ENCODE measurements at regions not wholly inside any gene's neighbourhood (a gene's known extent, or its start where the extent isn't known, plus 50 kb on each side); places are given as distances from the start of the nearest gene placed in this dataset.

DNA sequence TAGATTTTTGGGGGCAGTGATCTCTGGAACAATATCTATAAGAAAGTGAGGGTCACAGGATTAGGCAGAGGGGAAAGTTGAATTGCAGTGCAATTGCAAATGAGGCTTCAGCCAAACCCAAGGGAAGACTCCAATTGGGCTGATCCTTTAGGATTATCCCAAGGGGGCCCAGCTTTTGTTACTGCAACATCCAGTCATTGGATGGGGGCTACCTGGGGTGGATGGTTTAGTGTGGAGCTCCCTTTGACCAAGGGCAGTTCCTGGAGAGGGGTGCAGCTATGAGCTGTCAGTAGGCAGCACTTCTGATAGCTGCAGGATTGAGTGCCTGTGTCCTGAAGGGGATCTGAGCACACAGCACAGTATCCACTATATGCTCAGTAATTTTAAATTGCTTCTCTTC is 355.2 kb upstream of the AZI2 start:
- Histone ChIP-seq H3K27ac (no peak overlapping the region), H3K4me3 (no peak overlapping the region), H3K27me3 (ENCODE audit: low read depth) (no peaks in the 10 kb centered on the region), H3K9me3 (no peaks in the 10 kb centered on the region), H3K36me3 (no peaks in the 10 kb centered on the region), H3K4me1 (no peaks in the 10 kb centered on the region)
- TF ChIP-seq, protein P1, sequence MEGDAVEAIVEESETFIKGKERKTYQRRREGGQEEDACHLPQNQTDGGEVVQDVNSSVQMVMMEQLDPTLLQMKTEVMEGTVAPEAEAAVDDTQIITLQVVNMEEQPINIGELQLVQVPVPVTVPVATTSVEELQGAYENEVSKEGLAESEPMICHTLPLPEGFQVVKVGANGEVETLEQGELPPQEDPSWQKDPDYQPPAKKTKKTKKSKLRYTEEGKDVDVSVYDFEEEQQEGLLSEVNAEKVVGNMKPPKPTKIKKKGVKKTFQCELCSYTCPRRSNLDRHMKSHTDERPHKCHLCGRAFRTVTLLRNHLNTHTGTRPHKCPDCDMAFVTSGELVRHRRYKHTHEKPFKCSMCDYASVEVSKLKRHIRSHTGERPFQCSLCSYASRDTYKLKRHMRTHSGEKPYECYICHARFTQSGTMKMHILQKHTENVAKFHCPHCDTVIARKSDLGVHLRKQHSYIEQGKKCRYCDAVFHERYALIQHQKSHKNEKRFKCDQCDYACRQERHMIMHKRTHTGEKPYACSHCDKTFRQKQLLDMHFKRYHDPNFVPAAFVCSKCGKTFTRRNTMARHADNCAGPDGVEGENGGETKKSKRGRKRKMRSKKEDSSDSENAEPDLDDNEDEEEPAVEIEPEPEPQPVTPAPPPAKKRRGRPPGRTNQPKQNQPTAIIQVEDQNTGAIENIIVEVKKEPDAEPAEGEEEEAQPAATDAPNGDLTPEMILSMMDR (IDR thresholded peaks at IDR 0.05) = no peak
- DNase-seq = no peak
- no peak for ATAC-seq
- intact Hi-C loops (cut with DNase I) = no loop called here

DNA sequence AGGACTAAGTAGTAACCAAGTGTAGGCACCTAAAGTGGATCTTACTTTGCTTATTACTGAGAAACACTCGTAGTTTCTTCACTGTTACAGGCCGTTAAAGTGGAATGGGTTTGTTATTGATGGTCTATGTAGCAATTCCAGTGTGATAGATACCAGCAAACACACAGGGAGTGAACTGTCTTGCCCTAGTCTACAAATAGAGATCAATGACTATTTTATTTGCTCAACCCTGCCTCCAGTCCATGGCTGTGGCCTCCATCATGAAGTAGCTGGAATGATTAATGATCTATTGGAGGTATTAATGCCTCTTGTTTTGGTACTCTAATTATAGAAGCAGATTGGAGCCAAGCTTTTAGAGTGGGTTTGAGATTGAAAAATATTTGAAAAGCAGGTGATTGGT is 362.7 kb upstream of the AZI2 start:
- intact Hi-C loops (cut with DNase I) = no loop called here
- DNase-seq = no peak

DNA sequence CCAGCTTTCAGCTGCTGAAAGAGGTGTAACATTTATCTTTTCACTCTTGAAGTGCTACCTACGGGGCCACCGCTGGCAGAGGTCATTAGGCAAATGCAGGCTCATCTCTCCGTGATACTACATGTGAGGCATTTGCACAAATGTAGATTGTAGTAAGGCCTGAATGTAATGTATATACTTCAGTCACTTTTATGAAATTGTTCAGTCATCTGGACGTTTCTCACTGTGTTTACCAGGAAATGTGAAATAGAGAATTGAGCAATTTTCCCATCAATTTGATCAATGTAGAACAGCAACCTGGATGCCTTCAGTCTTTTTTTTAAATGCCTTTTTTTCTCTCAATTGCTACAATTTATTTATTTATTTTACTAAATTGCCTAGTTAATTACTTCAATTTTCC is 368.3 kb upstream of the AZI2 start:
- Histone ChIP-seq H3K4me3 (no peak overlapping the region), H3K27me3 (ENCODE audit: low read depth) (no peaks in the 10 kb centered on the region), H3K27ac (no peak overlapping the region), H3K9me3 (no peaks in the 10 kb centered on the region), H3K4me1 (no peaks in the 10 kb centered on the region), H3K36me3 (no peaks in the 10 kb centered on the region)
- TF ChIP-seq, protein P1 (IDR thresholded peaks at IDR 0.05) = no peak
- intact Hi-C loops (cut with DNase I) = no loop called here
- DNase-seq (no peak), ATAC-seq (no peak)

More for the DNA sequence above, 362.7 kb upstream of the AZI2 start:
- TF ChIP-seq, protein P1 (IDR thresholded peaks at IDR 0.05) = no peak
- no peaks in the 10 kb centered on the region for H3K4me1 ChIP-seq
- no peak for ATAC-seq
- H3K4me3 ChIP-seq = no peak overlapping the region
- H3K27ac ChIP-seq = no peak overlapping the region
- H3K36me3 ChIP-seq = no peaks in the 10 kb centered on the region
- no peaks in the 10 kb centered on the region for H3K9me3 ChIP-seq
- no peaks in the 10 kb centered on the region for H3K27me3 ChIP-seq (ENCODE audit: low read depth)

DNA sequence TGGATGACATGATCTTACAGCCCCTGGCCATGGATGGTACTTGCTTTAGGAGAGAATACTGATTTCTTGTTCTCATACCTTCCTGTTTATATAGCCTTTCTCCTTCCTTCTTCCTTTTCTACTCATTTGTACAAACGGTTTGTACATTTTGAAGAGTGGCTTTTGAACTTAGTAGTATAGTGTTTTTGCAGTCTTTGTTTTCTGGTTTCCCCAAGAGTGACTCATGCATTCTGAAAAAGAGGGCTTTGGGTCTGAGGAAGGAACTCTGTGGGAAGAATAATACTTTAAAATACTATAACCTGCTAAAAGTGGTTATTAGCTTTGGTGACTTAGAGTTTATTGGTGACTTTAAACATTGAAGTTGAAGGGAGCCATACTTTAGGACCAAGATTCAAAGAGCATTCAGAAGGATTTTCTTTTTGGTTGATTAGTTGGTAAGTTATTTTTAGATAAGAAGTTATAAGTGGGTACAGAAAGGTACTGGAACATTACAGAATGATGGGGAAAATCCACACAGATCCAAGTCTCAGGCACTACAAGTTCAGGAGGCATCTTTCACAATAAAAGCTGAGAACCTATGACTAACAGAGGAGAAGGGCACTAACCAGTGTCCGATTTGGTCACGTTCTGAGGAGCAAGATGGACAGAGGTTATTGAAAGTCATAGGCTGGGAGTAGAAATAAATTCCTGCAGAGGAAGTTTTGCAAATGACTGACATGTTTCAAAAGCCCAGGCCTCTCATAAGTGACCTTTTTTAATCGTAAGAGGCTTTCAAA is 369.6 kb upstream of the AZI2 start:
- Histone ChIP-seq H3K4me3 (no peak overlapping the region), H3K4me1 (no peaks in the 10 kb centered on the region), H3K9me3 (no peaks in the 10 kb centered on the region), H3K36me3 (no peaks in the 10 kb centered on the region), H3K27me3 (ENCODE audit: low read depth) (no peaks in the 10 kb centered on the region), H3K27ac (no peak overlapping the region)
- intact Hi-C loops (cut with DNase I) = no loop called here
- peak; percentile 54 to 80 for ATAC-seq
- DNase-seq = no peak
- TF ChIP-seq, protein P1 (IDR thresholded peaks at IDR 0.05) = no peak

DNA sequence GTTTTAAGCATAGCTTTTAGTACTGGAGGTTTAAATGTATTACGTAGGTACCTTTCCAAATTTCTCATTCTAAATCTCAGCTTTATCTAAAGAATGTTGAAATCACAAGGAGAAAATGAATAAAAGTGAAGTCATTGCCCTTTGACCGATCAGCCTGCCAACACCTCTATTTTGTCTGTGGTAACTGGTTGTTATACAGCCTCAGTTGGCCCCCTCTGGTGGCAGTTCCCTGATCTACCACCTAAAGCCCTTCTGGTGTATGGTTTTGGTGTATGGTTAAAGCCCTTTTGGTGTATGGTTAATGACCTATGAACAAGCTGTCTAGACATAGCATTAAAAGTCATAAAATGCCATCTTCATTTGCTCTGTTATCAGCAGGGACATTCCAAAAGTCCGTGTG is 378.2 kb upstream of the AZI2 start:
- intact Hi-C loops (cut with DNase I) = no loop called here
- no peaks in the 10 kb centered on the region for H3K36me3 ChIP-seq
- ATAC-seq (peak; percentile 69 to 84), DNase-seq (peak; percentile 53)
- no peak overlapping the region for H3K27ac ChIP-seq
- no peaks in the 10 kb centered on the region for H3K9me3 ChIP-seq
- TF ChIP-seq, protein P1 (IDR thresholded peaks at IDR 0.05) = peak; percentile 49
- no peaks in the 10 kb centered on the region for H3K27me3 ChIP-seq (ENCODE audit: low read depth)
- no peak overlapping the region for H3K4me3 ChIP-seq
- no peaks in the 10 kb centered on the region for H3K4me1 ChIP-seq
